Ishikawa (cell line): ENCODE measurements at regions not wholly inside any gene's neighbourhood (a gene's known extent, or its start where the extent isn't known, plus 50 kb on each side); places are given as distances from the start of the nearest gene placed in this dataset.

Experiments used
- CEBPB ChIP-seq: IDR thresholded peaks from 2 replicates; pipeline ENCODE4 v1.6.1; 2012
- CREB1 ChIP-seq: IDR thresholded peaks from 2 replicates; pipeline ENCODE4 v1.6.1; 2012; ENCODE audit warnings: low read depth
- EGR1 ChIP-seq: IDR thresholded peaks from 2 replicates; pipeline ENCODE4 v1.6.1; 2012
- EP300 ChIP-seq: IDR thresholded peaks from 2 replicates; pipeline ENCODE4 v1.6.1; 2012; ENCODE audit warnings: borderline replicate concordance
- FOXM1 ChIP-seq: IDR thresholded peaks from 2 replicates; pipeline ENCODE4 v1.6.1; 2012; ENCODE audit warnings: low read depth, borderline replicate concordance
- MAX ChIP-seq: IDR thresholded peaks from 2 replicates; pipeline ENCODE4 v1.6.1; 2012
- NFIC ChIP-seq: IDR thresholded peaks from 2 replicates; pipeline ENCODE4 v1.6.1; 2012
- RAD21 ChIP-seq: IDR thresholded peaks from 2 replicates; pipeline ENCODE4 v1.6.1; 2012; ENCODE audit warnings: low read depth
- TAF1 ChIP-seq: IDR thresholded peaks from 2 replicates; pipeline ENCODE4 v1.6.1; 2012; ENCODE audit warnings: low read depth, mild to moderate bottlenecking
- TCF12 ChIP-seq: IDR thresholded peaks from 2 replicates; pipeline ENCODE4 v1.6.1; 2012; ENCODE audit warnings: low read depth
- TEAD4 ChIP-seq: IDR thresholded peaks from 2 replicates; pipeline ENCODE4 v1.6.1; 2012
- USF1 ChIP-seq: IDR thresholded peaks from 2 replicates; pipeline ENCODE4 v1.6.1; 2012
- YY1 ChIP-seq: IDR thresholded peaks from 2 replicates; pipeline ENCODE4 v1.6.1; 2012; ENCODE audit warnings: low read depth
- ZBTB7A ChIP-seq: IDR thresholded peaks from 2 replicates; pipeline ENCODE4 v1.6.1; 2012; ENCODE audit warnings: low read depth
- TF ChIP-seq, protein P1 (sequence below): IDR thresholded peaks from 2 replicates; pipeline ENCODE4 v1.6.1; 2012; ENCODE audit warnings: low read depth, mild to moderate bottlenecking

DNA sequence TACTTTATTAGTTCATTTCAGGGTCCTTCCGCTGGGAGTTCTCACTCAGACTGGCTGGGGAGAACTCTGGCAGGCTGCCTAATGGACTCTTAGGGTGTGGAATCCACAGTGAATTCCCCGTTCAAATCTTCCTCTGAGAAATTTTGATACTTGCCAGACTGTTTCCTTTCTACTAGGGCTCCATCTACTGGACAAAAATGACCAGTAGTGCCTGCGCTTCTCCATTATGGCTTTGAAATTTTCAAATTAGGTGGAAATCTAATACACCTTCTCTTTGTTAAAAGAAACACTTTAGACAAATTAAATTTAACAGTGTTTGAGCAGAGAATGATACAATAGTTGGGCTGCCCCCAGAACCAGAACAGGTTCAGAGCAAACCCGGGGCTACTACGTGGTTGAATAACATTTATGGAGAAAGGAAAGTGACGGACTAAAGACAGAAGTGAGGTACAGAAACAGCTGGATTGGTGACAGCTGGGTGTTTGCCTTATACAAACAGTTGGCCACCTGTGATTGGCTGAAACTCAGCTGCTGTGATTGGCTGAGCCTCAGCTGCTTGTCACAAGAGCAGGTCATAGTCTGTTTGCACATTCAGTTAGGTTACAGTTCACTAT lies 52.9 kb upstream of the FDX1 start:
- peak; percentile 47; the same call in 1 of the 2 replicates for TF ChIP-seq TEAD4
- peak; percentile 32; the same call in 1 of the 2 replicates for TF ChIP-seq CREB1
- no peak for TF ChIP-seq USF1
- 0 out of 2 replicates have a peak, but pooled peaks have one; percentile 37 for TF ChIP-seq TCF12
- TF ChIP-seq MAX = 0 out of 2 replicates have a peak, but pooled peaks have one; percentile 35
- peak; percentile 32; the same call in 1 of the 2 replicates for TF ChIP-seq EP300
- TF ChIP-seq NFIC = peak; percentile 77
- TF ChIP-seq RAD21 = peak; percentile 86
- peak; percentile 70; the same call in 1 of the 2 replicates for TF ChIP-seq FOXM1
- TF ChIP-seq, protein P1, sequence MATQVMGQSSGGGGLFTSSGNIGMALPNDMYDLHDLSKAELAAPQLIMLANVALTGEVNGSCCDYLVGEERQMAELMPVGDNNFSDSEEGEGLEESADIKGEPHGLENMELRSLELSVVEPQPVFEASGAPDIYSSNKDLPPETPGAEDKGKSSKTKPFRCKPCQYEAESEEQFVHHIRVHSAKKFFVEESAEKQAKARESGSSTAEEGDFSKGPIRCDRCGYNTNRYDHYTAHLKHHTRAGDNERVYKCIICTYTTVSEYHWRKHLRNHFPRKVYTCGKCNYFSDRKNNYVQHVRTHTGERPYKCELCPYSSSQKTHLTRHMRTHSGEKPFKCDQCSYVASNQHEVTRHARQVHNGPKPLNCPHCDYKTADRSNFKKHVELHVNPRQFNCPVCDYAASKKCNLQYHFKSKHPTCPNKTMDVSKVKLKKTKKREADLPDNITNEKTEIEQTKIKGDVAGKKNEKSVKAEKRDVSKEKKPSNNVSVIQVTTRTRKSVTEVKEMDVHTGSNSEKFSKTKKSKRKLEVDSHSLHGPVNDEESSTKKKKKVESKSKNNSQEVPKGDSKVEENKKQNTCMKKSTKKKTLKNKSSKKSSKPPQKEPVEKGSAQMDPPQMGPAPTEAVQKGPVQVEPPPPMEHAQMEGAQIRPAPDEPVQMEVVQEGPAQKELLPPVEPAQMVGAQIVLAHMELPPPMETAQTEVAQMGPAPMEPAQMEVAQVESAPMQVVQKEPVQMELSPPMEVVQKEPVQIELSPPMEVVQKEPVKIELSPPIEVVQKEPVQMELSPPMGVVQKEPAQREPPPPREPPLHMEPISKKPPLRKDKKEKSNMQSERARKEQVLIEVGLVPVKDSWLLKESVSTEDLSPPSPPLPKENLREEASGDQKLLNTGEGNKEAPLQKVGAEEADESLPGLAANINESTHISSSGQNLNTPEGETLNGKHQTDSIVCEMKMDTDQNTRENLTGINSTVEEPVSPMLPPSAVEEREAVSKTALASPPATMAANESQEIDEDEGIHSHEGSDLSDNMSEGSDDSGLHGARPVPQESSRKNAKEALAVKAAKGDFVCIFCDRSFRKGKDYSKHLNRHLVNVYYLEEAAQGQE = no peak

- no peak for TF ChIP-seq EGR1
- no peak for TF ChIP-seq EP300
- TF ChIP-seq FOXM1 = no peak
- TF ChIP-seq TEAD4 = no peak
- TF ChIP-seq USF1 = no peak
- TF ChIP-seq ZBTB7A = no peak
- TF ChIP-seq, protein P1 = no peak
- no peak for TF ChIP-seq TAF1
- TF ChIP-seq CREB1 = no peak
- TF ChIP-seq YY1 = no peak
- TF ChIP-seq MAX = no peak
- no peak for TF ChIP-seq NFIC
- TF ChIP-seq RAD21 = no peak
Observed at GRCh38 chr11:110377434-110377833, 52.3 kb upstream of the FDX1 start.

GRCh38 chr11:110379261-110379660 lies 50.5 kb upstream of the FDX1 start:
- TF ChIP-seq RAD21 = no peak
- TF ChIP-seq CREB1 = no peak
- TF ChIP-seq EP300 = no peak
- no peak for TF ChIP-seq EGR1
- TF ChIP-seq TEAD4 = no peak
- no peak for TF ChIP-seq FOXM1
- TF ChIP-seq YY1 = no peak
- TF ChIP-seq CEBPB = no peak
- TF ChIP-seq MAX = no peak
- TF ChIP-seq TAF1 = no peak
- TF ChIP-seq, protein P1 = no peak
- no peak for TF ChIP-seq NFIC
- no peak for TF ChIP-seq TCF12
- TF ChIP-seq USF1 = no peak
- TF ChIP-seq ZBTB7A = no peak
